Astrocyte of the spinal cord (primary cell): ENCODE measurements at regions not wholly inside any gene's neighbourhood (a gene's known extent, or its start where the extent isn't known, plus 50 kb on each side); places are given as distances from the start of the nearest gene placed in this dataset.
"Not testable (repeated sequence)": the region's sequence is repeated elsewhere in the genome, so short reads cannot be mapped to it uniquely, and the experiment has no call there.

ENCODE experiments used
- DNase-seq: peaks from one replicate; pipeline ENCODE4 v3.0.0; 2011; ENCODE audit warnings: low read depth, low spot score
- H3K4me3 ChIP-seq: 2 replicates; pipeline ENCODE4 v1.5.1; 2011; ENCODE audit warnings: low read depth, mild to moderate bottlenecking, low read length, moderate library complexity
- CTCF ChIP-seq: IDR thresholded peaks from 2 replicates; pipeline ENCODE4 v1.5.1; 2012; ENCODE audit warnings: low read depth, mild to moderate bottlenecking, low read length, inconsistent platforms
- in situ Hi-C: cut with HindIII; loops from 2 replicates; pipeline ENCODE4 v1.10.0; 2017; ENCODE audit warnings: low sequenced_read_pairs

GRCh38 chr14:66010695-66011094 is 475.5 kb upstream of the CCDC196 start:
- in situ Hi-C loops = no loop called here
- H3K4me3 ChIP-seq = no peak overlapping the region
- TF ChIP-seq CTCF = no peak

GRCh38 chr14:66011855-66012254 is 474.3 kb upstream of the CCDC196 start:
- no peak overlapping the region for H3K4me3 ChIP-seq
- DNase-seq = no peak
- in situ Hi-C loops = no loop called here
- TF ChIP-seq CTCF = no peak

More at GRCh38 chr14:66010695-66011094, 475.5 kb upstream of the CCDC196 start:
- no peak for DNase-seq

GRCh38 chr14:66013607-66014006 is 472.6 kb upstream of the CCDC196 start:
- H3K4me3 ChIP-seq, DNase-seq, in situ Hi-C loops: not testable (repeated sequence)

GRCh38 chr14:66015071-66015780 is 470.9 kb upstream of the CCDC196 start:
- DNase-seq = no peak
- no peak for TF ChIP-seq CTCF
- in situ Hi-C loops = no loop called here
- no peak overlapping the region for H3K4me3 ChIP-seq

- no peak for TF ChIP-seq CTCF
- no peak overlapping the region for H3K4me3 ChIP-seq
- no peak for DNase-seq
- in situ Hi-C loops = no loop called here
Observed at GRCh38 chr14:66017927-66018326, 468.2 kb upstream of the CCDC196 start.

- no peak for DNase-seq
- in situ Hi-C loops = no loop called here
- no peak overlapping the region for H3K4me3 ChIP-seq
- TF ChIP-seq CTCF = no peak
Observed at GRCh38 chr14:66022526-66022925, 463.6 kb upstream of the CCDC196 start.

GRCh38 chr14:66025779-66026178 is 460.4 kb upstream of the CCDC196 start:
- TF ChIP-seq CTCF = no peak
- no peak for DNase-seq
- in situ Hi-C loops = no loop called here
- H3K4me3 ChIP-seq = no peak overlapping the region

GRCh38 chr14:66031981-66032380 is 454.2 kb upstream of the CCDC196 start:
- in situ Hi-C loops, DNase-seq, H3K4me3 ChIP-seq: not testable (repeated sequence)
